GM12878 (cell line): ENCODE measurements at regions not wholly inside any gene's neighbourhood (a gene's known extent, or its start where the extent isn't known, plus 50 kb on each side); places are given as distances from the start of the nearest gene placed in this dataset.

Source experiments
- ESRRA ChIP-seq: IDR thresholded peaks from 2 replicates; pipeline ENCODE4 v1.6.1; 2012; ENCODE audit warnings: mild to moderate bottlenecking, low read length, improper control_type of control experiment
- EZH2 ChIP-seq: IDR thresholded peaks from 2 replicates; pipeline ENCODE4 v1.6.1; 2012; ENCODE audit warnings: low read depth, mild to moderate bottlenecking, control low read depth, inconsistent platforms, low read length, borderline replicate concordance; ENCODE audit not compliant: control insufficient read depth
- FOXK2 ChIP-seq: fragments of 450-650 bp; IDR thresholded peaks from 2 replicates; pipeline ENCODE4 v1.6.1; 2017; ENCODE audit warnings: mild to moderate bottlenecking, moderate library complexity
- HCFC1 ChIP-seq: fragments of 150-350 bp; IDR thresholded peaks from 2 replicates; pipeline ENCODE4 v1.6.1; 2014; ENCODE audit warnings: low read length
- MTA3 ChIP-seq: IDR thresholded peaks from 2 replicates; pipeline ENCODE4 v1.6.1; 2012; ENCODE audit warnings: low read length, inconsistent platforms, borderline replicate concordance
- POLR2A ChIP-seq: IDR thresholded peaks from 2 replicates; pipeline ENCODE4 v1.6.1; 2011; ENCODE audit warnings: low read depth, mild to moderate bottlenecking, low read length
- POLR2AphosphoS5 ChIP-seq: IDR thresholded peaks from 2 replicates; pipeline ENCODE4 v1.6.1; 2011; ENCODE audit warnings: mild to moderate bottlenecking, low read length, inconsistent platforms
- RELA ChIP-seq: fragments of 450-650 bp; IDR thresholded peaks from 2 replicates; pipeline ENCODE4 v1.8.0; 2014; ENCODE audit warnings: borderline replicate concordance; ENCODE audit not compliant: partially characterized antibody
- ZSCAN29 ChIP-seq: fragments of 450-650 bp; IDR thresholded peaks from 2 replicates; pipeline ENCODE4 v1.6.1; 2017; ENCODE audit warnings: mild to moderate bottlenecking, moderate library complexity
- TF ChIP-seq, protein P1 (sequence below), 3 experiments: IDR thresholded peaks in 2 of 3; conservative IDR thresholded peaks in 1 of 3; 2 replicates each; pipeline ENCODE4 v1.5.1; 2011; ENCODE audit warnings: low read depth in 3 of 3, low read length in 3 of 3, mild to moderate bottlenecking in 3 of 3, control low read depth in 2 of 3, moderate library complexity in 2 of 3, inconsistent platforms in 1 of 3, mixed read lengths in 1 of 3; ENCODE audit not compliant: control insufficient read depth in 2 of 3, insufficient read depth in 1 of 3; ENCODE audit errors: extremely low read depth in 1 of 3
- TF ChIP-seq, protein P2 (sequence below): IDR thresholded peaks from 2 replicates; pipeline ENCODE4 v1.6.1; 2012; ENCODE audit warnings: mild to moderate bottlenecking, low read depth, low read length
- TF ChIP-seq, protein P3 (sequence below): fragments of 150-350 bp; IDR thresholded peaks from 2 replicates; pipeline ENCODE4 v1.6.1; 2014; ENCODE audit warnings: mild to moderate bottlenecking, low read depth, low read length
- TF ChIP-seq, protein P4 (sequence below): fragments of 450-650 bp; conservative IDR thresholded peaks from 2 replicates; pipeline ENCODE4 v1.6.1; 2017; ENCODE audit warnings: mild to moderate bottlenecking, moderate library complexity

DNA sequence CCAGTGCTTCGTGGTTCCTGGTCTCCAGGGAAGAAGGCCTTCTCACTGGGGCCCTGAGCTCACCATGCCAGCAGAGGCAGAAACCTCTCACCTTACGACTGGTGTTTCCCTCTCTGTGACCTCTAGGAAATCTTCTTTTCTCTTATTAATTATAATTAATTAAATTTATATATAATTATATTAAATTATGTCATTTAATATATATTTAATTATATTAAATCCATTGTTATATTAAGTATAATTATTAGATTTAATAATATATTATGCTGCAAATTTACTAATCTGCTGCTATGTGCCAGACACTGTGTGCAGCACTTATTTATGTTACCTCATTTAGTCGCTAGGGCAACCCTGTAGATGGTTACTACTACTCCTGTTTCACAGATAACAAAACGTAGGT, 70.3 kb upstream of the MBIP start:
- TF ChIP-seq, protein P1, sequence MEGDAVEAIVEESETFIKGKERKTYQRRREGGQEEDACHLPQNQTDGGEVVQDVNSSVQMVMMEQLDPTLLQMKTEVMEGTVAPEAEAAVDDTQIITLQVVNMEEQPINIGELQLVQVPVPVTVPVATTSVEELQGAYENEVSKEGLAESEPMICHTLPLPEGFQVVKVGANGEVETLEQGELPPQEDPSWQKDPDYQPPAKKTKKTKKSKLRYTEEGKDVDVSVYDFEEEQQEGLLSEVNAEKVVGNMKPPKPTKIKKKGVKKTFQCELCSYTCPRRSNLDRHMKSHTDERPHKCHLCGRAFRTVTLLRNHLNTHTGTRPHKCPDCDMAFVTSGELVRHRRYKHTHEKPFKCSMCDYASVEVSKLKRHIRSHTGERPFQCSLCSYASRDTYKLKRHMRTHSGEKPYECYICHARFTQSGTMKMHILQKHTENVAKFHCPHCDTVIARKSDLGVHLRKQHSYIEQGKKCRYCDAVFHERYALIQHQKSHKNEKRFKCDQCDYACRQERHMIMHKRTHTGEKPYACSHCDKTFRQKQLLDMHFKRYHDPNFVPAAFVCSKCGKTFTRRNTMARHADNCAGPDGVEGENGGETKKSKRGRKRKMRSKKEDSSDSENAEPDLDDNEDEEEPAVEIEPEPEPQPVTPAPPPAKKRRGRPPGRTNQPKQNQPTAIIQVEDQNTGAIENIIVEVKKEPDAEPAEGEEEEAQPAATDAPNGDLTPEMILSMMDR (IDR thresholded peaks at IDR 0.05 in 2 of 3, conservative IDR thresholded peaks at IDR 0.05 in 1 of 3; ENCODE audit: control insufficient read depth in 2 of 3, extremely low read depth in 1 of 3, insufficient read depth in 1 of 3, low read depth in 3 of 3, low read length in 3 of 3), result no peak
- TF ChIP-seq, protein P2, sequence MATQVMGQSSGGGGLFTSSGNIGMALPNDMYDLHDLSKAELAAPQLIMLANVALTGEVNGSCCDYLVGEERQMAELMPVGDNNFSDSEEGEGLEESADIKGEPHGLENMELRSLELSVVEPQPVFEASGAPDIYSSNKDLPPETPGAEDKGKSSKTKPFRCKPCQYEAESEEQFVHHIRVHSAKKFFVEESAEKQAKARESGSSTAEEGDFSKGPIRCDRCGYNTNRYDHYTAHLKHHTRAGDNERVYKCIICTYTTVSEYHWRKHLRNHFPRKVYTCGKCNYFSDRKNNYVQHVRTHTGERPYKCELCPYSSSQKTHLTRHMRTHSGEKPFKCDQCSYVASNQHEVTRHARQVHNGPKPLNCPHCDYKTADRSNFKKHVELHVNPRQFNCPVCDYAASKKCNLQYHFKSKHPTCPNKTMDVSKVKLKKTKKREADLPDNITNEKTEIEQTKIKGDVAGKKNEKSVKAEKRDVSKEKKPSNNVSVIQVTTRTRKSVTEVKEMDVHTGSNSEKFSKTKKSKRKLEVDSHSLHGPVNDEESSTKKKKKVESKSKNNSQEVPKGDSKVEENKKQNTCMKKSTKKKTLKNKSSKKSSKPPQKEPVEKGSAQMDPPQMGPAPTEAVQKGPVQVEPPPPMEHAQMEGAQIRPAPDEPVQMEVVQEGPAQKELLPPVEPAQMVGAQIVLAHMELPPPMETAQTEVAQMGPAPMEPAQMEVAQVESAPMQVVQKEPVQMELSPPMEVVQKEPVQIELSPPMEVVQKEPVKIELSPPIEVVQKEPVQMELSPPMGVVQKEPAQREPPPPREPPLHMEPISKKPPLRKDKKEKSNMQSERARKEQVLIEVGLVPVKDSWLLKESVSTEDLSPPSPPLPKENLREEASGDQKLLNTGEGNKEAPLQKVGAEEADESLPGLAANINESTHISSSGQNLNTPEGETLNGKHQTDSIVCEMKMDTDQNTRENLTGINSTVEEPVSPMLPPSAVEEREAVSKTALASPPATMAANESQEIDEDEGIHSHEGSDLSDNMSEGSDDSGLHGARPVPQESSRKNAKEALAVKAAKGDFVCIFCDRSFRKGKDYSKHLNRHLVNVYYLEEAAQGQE, result no peak
- TF ChIP-seq FOXK2 (no peak), EZH2 (no peak), POLR2A (no peak), ZSCAN29 (no peak), ESRRA (no peak), RELA (no peak), POLR2AphosphoS5 (no peak), HCFC1 (no peak), MTA3 (no peak)
- TF ChIP-seq, protein P3, sequence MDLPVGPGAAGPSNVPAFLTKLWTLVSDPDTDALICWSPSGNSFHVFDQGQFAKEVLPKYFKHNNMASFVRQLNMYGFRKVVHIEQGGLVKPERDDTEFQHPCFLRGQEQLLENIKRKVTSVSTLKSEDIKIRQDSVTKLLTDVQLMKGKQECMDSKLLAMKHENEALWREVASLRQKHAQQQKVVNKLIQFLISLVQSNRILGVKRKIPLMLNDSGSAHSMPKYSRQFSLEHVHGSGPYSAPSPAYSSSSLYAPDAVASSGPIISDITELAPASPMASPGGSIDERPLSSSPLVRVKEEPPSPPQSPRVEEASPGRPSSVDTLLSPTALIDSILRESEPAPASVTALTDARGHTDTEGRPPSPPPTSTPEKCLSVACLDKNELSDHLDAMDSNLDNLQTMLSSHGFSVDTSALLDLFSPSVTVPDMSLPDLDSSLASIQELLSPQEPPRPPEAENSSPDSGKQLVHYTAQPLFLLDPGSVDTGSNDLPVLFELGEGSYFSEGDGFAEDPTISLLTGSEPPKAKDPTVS, result no peak
- TF ChIP-seq, protein P4, sequence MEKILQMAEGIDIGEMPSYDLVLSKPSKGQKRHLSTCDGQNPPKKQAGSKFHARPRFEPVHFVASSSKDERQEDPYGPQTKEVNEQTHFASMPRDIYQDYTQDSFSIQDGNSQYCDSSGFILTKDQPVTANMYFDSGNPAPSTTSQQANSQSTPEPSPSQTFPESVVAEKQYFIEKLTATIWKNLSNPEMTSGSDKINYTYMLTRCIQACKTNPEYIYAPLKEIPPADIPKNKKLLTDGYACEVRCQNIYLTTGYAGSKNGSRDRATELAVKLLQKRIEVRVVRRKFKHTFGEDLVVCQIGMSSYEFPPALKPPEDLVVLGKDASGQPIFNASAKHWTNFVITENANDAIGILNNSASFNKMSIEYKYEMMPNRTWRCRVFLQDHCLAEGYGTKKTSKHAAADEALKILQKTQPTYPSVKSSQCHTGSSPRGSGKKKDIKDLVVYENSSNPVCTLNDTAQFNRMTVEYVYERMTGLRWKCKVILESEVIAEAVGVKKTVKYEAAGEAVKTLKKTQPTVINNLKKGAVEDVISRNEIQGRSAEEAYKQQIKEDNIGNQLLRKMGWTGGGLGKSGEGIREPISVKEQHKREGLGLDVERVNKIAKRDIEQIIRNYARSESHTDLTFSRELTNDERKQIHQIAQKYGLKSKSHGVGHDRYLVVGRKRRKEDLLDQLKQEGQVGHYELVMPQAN, result no peak
